Tibial artery (tissue), 4 donors: ENCODE measurements at regions not wholly inside any gene's neighbourhood (a gene's known extent, or its start where the extent isn't known, plus 50 kb on each side); places are given as distances from the start of the nearest gene placed in this dataset.

Experiments used
- DNase-seq, 2 donors: peaks; one replicate each; pipeline ENCODE4 v3.0.0-alpha.2; 2019
- H3K27ac ChIP-seq, 2 donors: fragments of 200-600 bp; sonication (generic) in 1 of 2; 1 replicate in 1 of 2; 2 replicates in 1 of 2; pipeline ENCODE4 v1.5.1; 2018 to 2019; ENCODE audit warnings: mild to moderate bottlenecking in 1 of 2
- H3K27me3 ChIP-seq, 2 donors: fragments of 200-600 bp; sonication (generic) in 1 of 2; one replicate each; pipeline versions ENCODE4 v1.5.1 to v1.6.0; 2016 to 2019
- H3K36me3 ChIP-seq, 3 donors: fragments of 200-600 bp; sonication (generic) in 2 of 3; one replicate each; pipeline ENCODE4 v1.5.1; 2016 to 2019; ENCODE audit warnings: mild to moderate bottlenecking in 2 of 3
- H3K4me1 ChIP-seq, 4 donors: fragments of 200-600 bp; sonication (generic) in 2 of 4; 1 replicate in 3 of 4; 2 replicates in 1 of 4; pipeline ENCODE4 v1.5.1; 2016 to 2019
- H3K4me3 ChIP-seq, 2 donors: fragments of 200-600 bp; sonication (generic) in 1 of 2; 1 replicate in 1 of 2; 2 replicates in 1 of 2; pipeline ENCODE4 v1.5.1; 2018 to 2019; ENCODE audit warnings: mild to moderate bottlenecking in 2 of 2
- H3K9me3 ChIP-seq, 3 donors: fragments of 200-600 bp; sonication (generic) in 1 of 3; one replicate each; pipeline ENCODE4 v1.5.1; 2016 to 2019
- CTCF ChIP-seq, 2 experiments: fragments of 200-600 bp in 1 of 2; fragments of 450-650 bp in 1 of 2; IDR thresholded peaks; one replicate each; pipeline ENCODE4 v1.5.1; 2017 to 2019; ENCODE audit warnings: antibody characterized with exemption in 2 of 2, mild to moderate bottlenecking in 1 of 2, moderate library complexity in 1 of 2
- intact Hi-C: fragments of 100-400 bp; cut with DNase I; formaldehyde crosslinking; loops from one replicate; pipeline ENCODE4 v1.15.0; 2023; ENCODE audit warnings: low total_unique reads

GRCh38 chr15:52862677-52863076 lies 72.5 kb upstream of the ONECUT1 start:
- TF ChIP-seq CTCF (IDR thresholded peaks at IDR 0.05), result no peak
- Histone ChIP-seq H3K9me3 (peaks cover 0 to 12% (median 0%) of the 10 kb centered on the region in 3 donors), H3K4me1 (no peaks in the 10 kb centered on the region), H3K4me3 (no peak overlapping the region), H3K27ac (no peak overlapping the region), H3K36me3 (no peaks in the 10 kb centered on the region), H3K27me3 (peaks cover 0 to 9% of the 10 kb centered on the region in 2 donors)
- intact Hi-C loops, result loop anchor here (10.0 kb wide), 1 partner anchor 62 kb away; no protein-coding TSS in a partner anchor
- DNase-seq, result no peak

- Histone ChIP-seq H3K4me1 (no peaks in the 10 kb centered on the region), H3K27me3 (peaks cover 0 to 16% of the 10 kb centered on the region in 2 donors), H3K9me3 (no peaks in the 10 kb centered on the region), H3K27ac (no peak overlapping the region), H3K36me3 (no peaks in the 10 kb centered on the region), H3K4me3 (no peak overlapping the region)
- no peak for DNase-seq
- no peak for TF ChIP-seq CTCF (IDR thresholded peaks at IDR 0.05)
- intact Hi-C loops, result no loop called here
Measured at GRCh38 chr15:52858782-52859176, 68.6 kb upstream of the ONECUT1 start.

- H3K36me3 ChIP-seq, result no peaks in the 10 kb centered on the region
- H3K27ac ChIP-seq, result no peak overlapping the region
- H3K27me3 ChIP-seq, result peaks cover 0 to 20% of the 10 kb centered on the region in 2 donors
- no peaks in the 10 kb centered on the region for H3K4me1 ChIP-seq
- H3K9me3 ChIP-seq, result no peaks in the 10 kb centered on the region
- TF ChIP-seq CTCF (IDR thresholded peaks at IDR 0.05), result no peak
- no peak for DNase-seq
- no peak overlapping the region for H3K4me3 ChIP-seq
- intact Hi-C loops, result no loop called here
Measured at GRCh38 chr15:52857937-52858781, 68.0 kb upstream of the ONECUT1 start.

- Histone ChIP-seq H3K36me3 (no peaks in the 10 kb centered on the region), H3K4me3 (no peak overlapping the region), H3K4me1 (no peaks in the 10 kb centered on the region), H3K9me3 (no peaks in the 10 kb centered on the region), H3K27me3 (peaks cover 0 to 20% of the 10 kb centered on the region in 2 donors), H3K27ac (no peak overlapping the region)
- no peak for DNase-seq
- intact Hi-C loops, result no loop called here
- TF ChIP-seq CTCF (IDR thresholded peaks at IDR 0.05), result no peak
Measured at GRCh38 chr15:52857471-52857870, 67.3 kb upstream of the ONECUT1 start.

GRCh38 chr15:52856286-52856685 lies 66.2 kb upstream of the ONECUT1 start:
- intact Hi-C loops, result no loop called here
- Histone ChIP-seq H3K27ac (no peak overlapping the region), H3K36me3 (no peaks in the 10 kb centered on the region), H3K4me1 (no peaks in the 10 kb centered on the region), H3K27me3 (peaks cover 0 to 20% of the 10 kb centered on the region in 2 donors), H3K4me3 (no peak overlapping the region), H3K9me3 (no peaks in the 10 kb centered on the region)
- DNase-seq, result no peak
- TF ChIP-seq CTCF (IDR thresholded peaks at IDR 0.05), result no peak
